Endodermal cell (in vitro differentiated cells): ENCODE measurements at regions not wholly inside any gene's neighbourhood (a gene's known extent, or its start where the extent isn't known, plus 50 kb on each side); places are given as distances from the start of the nearest gene placed in this dataset.
A peak's percentile ranks its signal among the peaks of the same experiment; 100 is the strongest.

Experiments
- DNase-seq: peaks from one replicate; pipeline ENCODE4 v3.0.0-alpha.2; 2017
- H3K27ac ChIP-seq: 2 replicates; pipeline ENCODE4 v1.5.1; 2013; ENCODE audit warnings: mild to moderate bottlenecking, low read depth, low read length, moderate library complexity
- H3K27me3 ChIP-seq: 2 replicates; pipeline ENCODE4 v1.6.1; 2013; ENCODE audit warnings: mild to moderate bottlenecking, low read length, moderate library complexity; ENCODE audit not compliant: insufficient read depth, control insufficient read depth, poor library complexity, severe bottlenecking
- H3K36me3 ChIP-seq: 2 replicates; pipeline ENCODE4 v1.7.0; 2013; ENCODE audit warnings: mild to moderate bottlenecking, low read length, moderate library complexity; ENCODE audit not compliant: control insufficient read depth, insufficient read depth
- H3K4me1 ChIP-seq: one replicate; pipeline ENCODE4 v1.7.0; 2013; ENCODE audit warnings: low read length; ENCODE audit not compliant: control insufficient read depth, insufficient read depth
- H3K4me3 ChIP-seq: 2 replicates; pipeline ENCODE4 v1.5.1; 2013; ENCODE audit warnings: mild to moderate bottlenecking, low read length, moderate library complexity
- H3K9ac ChIP-seq: 2 replicates; pipeline ENCODE4 v1.6.1; 2013; ENCODE audit warnings: mild to moderate bottlenecking, low read length, moderate library complexity; ENCODE audit not compliant: poor library complexity, severe bottlenecking; ENCODE audit errors: extremely low read depth
- H3K9me3 ChIP-seq: 2 replicates; pipeline ENCODE4 v1.6.1; 2013; ENCODE audit warnings: mild to moderate bottlenecking, low read length, moderate library complexity; ENCODE audit not compliant: control insufficient read depth
- H3K27ac Mint-ChIP-seq: 2 replicates; pipeline ENCODE4 v1.8.0; 2020; ENCODE audit warnings: mixed read lengths
- H3K27me3 Mint-ChIP-seq: 2 replicates; pipeline ENCODE4 v1.8.0; 2021; ENCODE audit warnings: mild to moderate bottlenecking, mixed read lengths; ENCODE audit not compliant: insufficient read depth
- H3K36me3 Mint-ChIP-seq: 2 replicates; pipeline ENCODE4 v1.8.0; 2020; ENCODE audit warnings: low read depth, mixed read lengths
- H3K4me1 Mint-ChIP-seq: 2 replicates; pipeline ENCODE4 v1.8.0; 2020; ENCODE audit warnings: mixed read lengths
- H3K4me3 Mint-ChIP-seq: 2 replicates; pipeline ENCODE4 v1.8.0; 2020; ENCODE audit warnings: mild to moderate bottlenecking, moderate library complexity, mixed read lengths
- H3K9me3 Mint-ChIP-seq: 2 replicates; pipeline ENCODE4 v1.8.0; 2020; ENCODE audit warnings: mild to moderate bottlenecking, mixed read lengths
- CTCF ChIP-seq: fragments of 200-600 bp; sonication (generic); conservative IDR thresholded peaks from 2 replicates; pipeline ENCODE4 v1.5.0; 2021; ENCODE audit warnings: antibody characterized with exemption, mild to moderate bottlenecking
- WGBS, 2 experiments: methylation state at CpG; one replicate each; pipeline versions ENCODE4 v1.1.5 to v1.1.7; 2013; ENCODE audit warnings: missing lambda C conversion rate in 2 of 2, mixed read lengths in 1 of 2; ENCODE audit not compliant: insufficient coverage in 1 of 2, insufficient read length in 1 of 2; 5-methylcytosine and 5-hydroxymethylcytosine counted together

- no peaks in the 10 kb centered on the region for H3K9me3 Mint-ChIP-seq
- Histone ChIP-seq H3K27ac (no peak overlapping the region), H3K4me1 (no peaks in the 10 kb centered on the region), H3K36me3 (no peaks in the 10 kb centered on the region), H3K27me3 (no peaks in the 10 kb centered on the region), H3K9me3 (no peaks in the 10 kb centered on the region), H3K4me3 (no peak overlapping the region), H3K9ac (no peak overlapping the region)
- no peak overlapping the region for H3K27ac Mint-ChIP-seq
- WGBS, 2 experiments, result 83 to 92% methylated on average over 1 of the region's 1 CpG
- no peaks in the 10 kb centered on the region for H3K36me3 Mint-ChIP-seq
- no peak for DNase-seq
- TF ChIP-seq CTCF, result no peak
- H3K4me1 Mint-ChIP-seq, result no peaks in the 10 kb centered on the region
- no peak overlapping the region for H3K4me3 Mint-ChIP-seq
- H3K27me3 Mint-ChIP-seq, result no peaks in the 10 kb centered on the region
These were observed 582.7 kb upstream of the POT1 start for GRCh38 chr7:125512373-125512772.

GRCh38 chr7:125511310-125511709, 581.7 kb upstream of the POT1 start:
- Mint-ChIP-seq H3K4me3 (no peak overlapping the region), H3K36me3 (no peaks in the 10 kb centered on the region), H3K27me3 (no peaks in the 10 kb centered on the region), H3K4me1 (peaks cover 7% of the 10 kb centered on the region), H3K9me3 (no peaks in the 10 kb centered on the region), H3K27ac (no peak overlapping the region)
- Histone ChIP-seq H3K36me3 (no peaks in the 10 kb centered on the region), H3K4me3 (no peak overlapping the region), H3K9me3 (no peaks in the 10 kb centered on the region), H3K27me3 (no peaks in the 10 kb centered on the region), H3K27ac (no peak overlapping the region), H3K9ac (no peak overlapping the region), H3K4me1 (peaks cover 5% of the 10 kb centered on the region)
- DNase-seq, result no peak
- TF ChIP-seq CTCF, result no peak
- 95% methylated on average over 5 of the region's 5 CpGs; no CpG with 5 or more reads in 1 of the 2 experiments for WGBS, 2 experiments

GRCh38 chr7:125506331-125506730, 576.7 kb upstream of the POT1 start:
- Histone ChIP-seq H3K9ac (no peak overlapping the region), H3K27me3 (no peaks in the 10 kb centered on the region), H3K9me3 (peaks cover 7% of the 10 kb centered on the region), H3K4me3 (no peak overlapping the region), H3K4me1 (peaks cover 27% of the 10 kb centered on the region), H3K36me3 (no peaks in the 10 kb centered on the region), H3K27ac (no peak overlapping the region)
- H3K4me1 Mint-ChIP-seq, result peaks cover 35% of the 10 kb centered on the region
- no peak overlapping the region for H3K27ac Mint-ChIP-seq
- TF ChIP-seq CTCF, result no peak
- DNase-seq, result peak; percentile 57
- no peaks in the 10 kb centered on the region for H3K27me3 Mint-ChIP-seq
- H3K36me3 Mint-ChIP-seq, result no peaks in the 10 kb centered on the region
- H3K4me3 Mint-ChIP-seq, result no peak overlapping the region
- WGBS, 2 experiments, result 77% methylated on average over 4 of the region's 4 CpGs; no CpG with 5 or more reads in 1 of the 2 experiments
- peaks cover 3% of the 10 kb centered on the region for H3K9me3 Mint-ChIP-seq
